Endothelial cell (in vitro differentiated cells): ENCODE measurements at regions not wholly inside any gene's neighbourhood (a gene's known extent, or its start where the extent isn't known, plus 50 kb on each side); places are given as distances from the start of the nearest gene placed in this dataset.
"Not testable (repeated sequence)": the region's sequence is repeated elsewhere in the genome, so short reads cannot be mapped to it uniquely, and the experiment has no call there.

ENCODE experiments used
- DNase-seq: peaks from one replicate; pipeline ENCODE4 v3.0.0; 2021; ENCODE audit warnings: low spot score
- H3K27ac Mint-ChIP-seq: one replicate; pipeline ENCODE4 v1.8.0; 2021; ENCODE audit warnings: mixed read lengths, inconsistent platforms; ENCODE audit not compliant: unreplicated experiment
- H3K27me3 Mint-ChIP-seq: one replicate; pipeline ENCODE4 v1.8.0; 2021; ENCODE audit warnings: mild to moderate bottlenecking, moderate library complexity, mixed read lengths, inconsistent platforms; ENCODE audit not compliant: unreplicated experiment
- H3K36me3 Mint-ChIP-seq: one replicate; pipeline ENCODE4 v1.8.0; 2021; ENCODE audit warnings: mild to moderate bottlenecking, low read depth, mixed read lengths, inconsistent platforms; ENCODE audit not compliant: unreplicated experiment
- H3K4me1 Mint-ChIP-seq: one replicate; pipeline ENCODE4 v1.8.0; 2021; ENCODE audit warnings: mild to moderate bottlenecking, mixed read lengths, inconsistent platforms; ENCODE audit not compliant: unreplicated experiment
- H3K4me3 Mint-ChIP-seq: one replicate; pipeline ENCODE4 v1.8.0; 2021; ENCODE audit warnings: mild to moderate bottlenecking, mixed read lengths, inconsistent platforms; ENCODE audit not compliant: unreplicated experiment
- H3K9me3 Mint-ChIP-seq: one replicate; pipeline ENCODE4 v1.8.0; 2021; ENCODE audit warnings: mixed read lengths, inconsistent platforms; ENCODE audit not compliant: unreplicated experiment
- CTCF ChIP-seq: fragments of 200-600 bp; sonication (generic); IDR thresholded peaks from one replicate; pipeline ENCODE4 v1.5.0; 2021; ENCODE audit warnings: antibody characterized with exemption; ENCODE audit not compliant: unreplicated experiment

- not testable (repeated sequence) for DNase-seq, H3K27ac Mint-ChIP-seq, H3K27me3 Mint-ChIP-seq, H3K36me3 Mint-ChIP-seq, H3K4me3 Mint-ChIP-seq, H3K9me3 Mint-ChIP-seq, H3K4me1 Mint-ChIP-seq
Observed at GRCh38 chr6:21282360-21282759, 311.2 kb upstream of the SOX4 start.

DNA sequence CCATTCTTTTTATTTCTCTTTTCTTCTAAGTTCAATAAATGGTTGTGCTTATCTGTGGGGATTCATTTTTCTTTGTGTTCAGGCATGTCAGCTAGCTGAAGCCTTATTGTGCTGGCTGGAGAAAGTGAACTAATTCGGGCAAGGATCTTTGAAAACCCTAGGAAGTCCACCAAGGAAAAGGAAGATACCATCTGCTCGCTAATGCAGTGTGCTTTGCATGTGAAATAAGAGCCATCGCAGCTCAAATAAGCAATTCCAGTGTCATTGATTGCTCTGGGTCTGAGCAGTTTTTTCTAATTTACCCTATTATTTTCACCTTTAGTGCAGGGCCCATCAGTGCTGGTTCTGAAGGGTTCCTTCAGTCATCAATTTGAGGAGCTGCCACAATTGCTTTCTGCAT lies 309.4 kb upstream of the SOX4 start:
- H3K27ac Mint-ChIP-seq: no peak overlapping the region
- H3K4me3 Mint-ChIP-seq: no peak overlapping the region
- no peak for DNase-seq
- no peaks in the 10 kb centered on the region for H3K9me3 Mint-ChIP-seq
- TF ChIP-seq CTCF: no peak
- H3K36me3 Mint-ChIP-seq: no peaks in the 10 kb centered on the region
- H3K27me3 Mint-ChIP-seq: no peaks in the 10 kb centered on the region
- H3K4me1 Mint-ChIP-seq: peaks cover 3% of the 10 kb centered on the region

GRCh38 chr6:21284706-21285105 lies 308.8 kb upstream of the SOX4 start:
- no peak for TF ChIP-seq CTCF
- Mint-ChIP-seq H3K27me3 (no peaks in the 10 kb centered on the region), H3K4me3 (no peak overlapping the region), H3K36me3 (no peaks in the 10 kb centered on the region), H3K4me1 (peaks cover 3% of the 10 kb centered on the region), H3K9me3 (no peaks in the 10 kb centered on the region), H3K27ac (no peak overlapping the region)
- no peak for DNase-seq

DNA sequence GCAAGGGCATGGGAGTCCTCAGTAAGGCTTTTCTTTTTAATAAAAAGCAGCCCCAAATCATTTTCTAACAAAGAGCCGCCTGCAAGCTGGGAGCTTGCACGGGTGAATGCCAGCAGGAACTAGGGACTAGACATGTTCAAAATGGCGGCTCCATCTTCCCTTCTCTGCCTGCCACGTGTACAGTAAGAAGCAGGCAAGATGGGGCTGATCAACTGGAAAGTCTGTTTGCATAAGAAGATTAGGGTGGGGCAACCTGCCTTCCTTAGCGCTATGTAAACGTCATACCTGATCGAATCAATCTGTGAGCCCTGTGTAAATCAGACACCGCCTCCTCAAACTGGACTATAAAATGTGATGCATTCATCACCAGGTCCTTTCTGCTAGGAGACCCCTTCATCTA lies 299.4 kb upstream of the SOX4 start:
- H3K4me1 Mint-ChIP-seq: peaks cover 1% of the 10 kb centered on the region
- no peak for DNase-seq
- TF ChIP-seq CTCF: no peak
- H3K9me3 Mint-ChIP-seq: no peaks in the 10 kb centered on the region
- no peaks in the 10 kb centered on the region for H3K27me3 Mint-ChIP-seq
- H3K36me3 Mint-ChIP-seq: no peaks in the 10 kb centered on the region
- H3K27ac Mint-ChIP-seq: no peak overlapping the region
- H3K4me3 Mint-ChIP-seq: no peak overlapping the region

DNA sequence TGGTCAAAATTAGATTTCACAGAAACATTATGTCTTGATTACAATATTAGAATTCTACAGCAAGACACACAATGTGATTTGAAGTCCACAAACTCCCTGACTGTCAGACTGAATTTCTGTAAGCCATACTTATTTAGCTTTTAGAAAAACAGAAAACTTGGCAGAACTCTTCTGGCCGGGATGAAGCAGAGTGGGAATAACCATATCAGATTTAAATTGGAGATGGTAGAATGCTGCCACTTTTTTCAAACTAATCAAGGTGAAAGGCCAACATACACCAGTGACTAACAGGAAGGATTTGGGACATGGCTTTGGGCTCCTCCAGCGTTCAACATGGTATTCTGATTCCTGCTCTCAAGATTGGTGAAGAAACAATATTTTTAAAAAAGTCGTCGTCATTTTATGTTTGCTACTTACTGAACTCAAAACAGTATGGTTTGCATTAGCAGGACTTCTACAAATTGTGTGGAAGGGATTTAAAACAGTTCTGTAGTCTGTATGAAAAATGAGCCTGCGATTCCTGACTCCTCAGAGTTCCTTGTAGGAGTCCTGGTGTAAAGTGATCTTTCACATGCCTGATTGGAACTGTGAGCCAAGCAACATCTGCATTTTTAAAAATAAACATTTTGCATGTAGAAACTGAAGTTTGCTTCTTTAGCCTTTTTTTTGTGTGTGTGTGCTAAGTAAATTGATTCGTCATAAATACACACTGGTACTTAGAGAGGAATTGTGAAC lies 297.9 kb upstream of the SOX4 start:
- Mint-ChIP-seq H3K4me3 (no peak overlapping the region), H3K36me3 (no peaks in the 10 kb centered on the region), H3K4me1 (peaks cover 2% of the 10 kb centered on the region), H3K9me3 (no peaks in the 10 kb centered on the region), H3K27ac (no peak overlapping the region), H3K27me3 (no peaks in the 10 kb centered on the region)
- TF ChIP-seq CTCF: no peak
- DNase-seq: no peak
